Thoracic aorta (tissue), 2 donors: ENCODE measurements at regions not wholly inside any gene's neighbourhood (a gene's known extent, or its start where the extent isn't known, plus 50 kb on each side); places are given as distances from the start of the nearest gene placed in this dataset.

Experiments
- ATAC-seq: fragments of 150-250 bp; one replicate; pipeline ENCODE4 v1.8.0; 2017; ENCODE audit warnings: low read depth; ENCODE audit not compliant: insufficient number of reproducible peaks, low FRiP score
- DNase-seq: peaks from one replicate; pipeline ENCODE4 v3.0.0-alpha.2; 2020; ENCODE audit warnings: low spot score
- H3K27ac ChIP-seq, 2 donors: fragments of 200-600 bp; sonication (generic); 1 replicate in 1 of 2; 2 replicates in 1 of 2; pipeline ENCODE4 v1.5.1; 2016; ENCODE audit warnings: mild to moderate bottlenecking in 2 of 2, moderate library complexity in 2 of 2
- H3K27me3 ChIP-seq: fragments of 200-600 bp; sonication (generic); replicated peaks from 2 replicates; pipeline ENCODE4 v1.6.0; 2016; ENCODE audit warnings: mild to moderate bottlenecking; ENCODE audit not compliant: insufficient read depth
- H3K36me3 ChIP-seq: fragments of 200-600 bp; sonication (generic); one replicate; pipeline ENCODE4 v1.5.1; 2016
- H3K4me1 ChIP-seq, 2 donors: fragments of 200-600 bp; sonication (generic); 1 replicate in 1 of 2; 2 replicates in 1 of 2; pipeline versions ENCODE4 v1.5.1 to v1.6.0; 2016; ENCODE audit warnings: low read depth in 2 of 2, mild to moderate bottlenecking in 1 of 2; ENCODE audit not compliant: control insufficient read depth in 1 of 2
- H3K4me3 ChIP-seq: fragments of 200-600 bp; sonication (generic); 2 replicates; pipeline ENCODE4 v1.5.1; 2016; ENCODE audit warnings: mild to moderate bottlenecking
- H3K9me3 ChIP-seq: fragments of 200-600 bp; sonication (generic); 2 replicates; pipeline ENCODE4 v1.5.1; 2016
- CTCF ChIP-seq: fragments of 200-600 bp; sonication (generic); IDR thresholded peaks from one replicate; pipeline ENCODE4 v1.5.1; 2019; ENCODE audit warnings: antibody characterized with exemption

GRCh38 chr1:93751377-93752250 is 70.0 kb upstream of the BCAR3 start:
- Histone ChIP-seq H3K27me3 (no peaks in the 10 kb centered on the region), H3K4me3 (no peak overlapping the region), H3K4me1 (peaks cover 6 to 32% of the 10 kb centered on the region in 2 donors), H3K9me3 (no peaks in the 10 kb centered on the region), H3K36me3 (no peaks in the 10 kb centered on the region), H3K27ac (peak overlapping the region in 1 of 2 donors; percentile 13)
- no peak for TF ChIP-seq CTCF
- DNase-seq: no peak
- ATAC-seq: no peak

- DNase-seq (no peak), ATAC-seq (no peak)
- no peak overlapping the region for H3K4me3 ChIP-seq
- no peaks in the 10 kb centered on the region for H3K36me3 ChIP-seq
- TF ChIP-seq CTCF: no peak
- H3K4me1 ChIP-seq: peaks cover 6 to 32% of the 10 kb centered on the region in 2 donors
- no peaks in the 10 kb centered on the region for H3K27me3 ChIP-seq
- H3K27ac ChIP-seq: no peak overlapping the region
- no peaks in the 10 kb centered on the region for H3K9me3 ChIP-seq
Measured at GRCh38 chr1:93750955-93751354, 69.3 kb upstream of the BCAR3 start.

GRCh38 chr1:93749894-93750301 is 68.3 kb upstream of the BCAR3 start:
- Histone ChIP-seq H3K4me1 (peaks cover 6 to 32% of the 10 kb centered on the region in 2 donors), H3K9me3 (no peaks in the 10 kb centered on the region), H3K27me3 (no peaks in the 10 kb centered on the region), H3K4me3 (no peak overlapping the region), H3K36me3 (no peaks in the 10 kb centered on the region), H3K27ac (no peak overlapping the region)
- no peak for ATAC-seq
- no peak for TF ChIP-seq CTCF
- DNase-seq: no peak

- H3K27me3 ChIP-seq: no peaks in the 10 kb centered on the region
- TF ChIP-seq CTCF: no peak
Measured at GRCh38 chr1:93749487-93749886, 67.8 kb upstream of the BCAR3 start.

GRCh38 chr1:93746021-93746812 is 64.6 kb upstream of the BCAR3 start:
- DNase-seq (no peak), ATAC-seq (no peak)
- Histone ChIP-seq H3K36me3 (no peaks in the 10 kb centered on the region), H3K9me3 (no peaks in the 10 kb centered on the region), H3K4me3 (no peak overlapping the region), H3K4me1 (peaks cover 0 to 8% of the 10 kb centered on the region in 2 donors), H3K27me3 (no peaks in the 10 kb centered on the region), H3K27ac (no peak overlapping the region)
- TF ChIP-seq CTCF: no peak

More at GRCh38 chr1:93749487-93749886, 67.8 kb upstream of the BCAR3 start:
- Histone ChIP-seq H3K9me3 (no peaks in the 10 kb centered on the region), H3K4me3 (no peak overlapping the region), H3K36me3 (no peaks in the 10 kb centered on the region), H3K4me1 (peaks cover 6 to 30% of the 10 kb centered on the region in 2 donors), H3K27ac (no peak overlapping the region)
- no peak for DNase-seq
- no peak for ATAC-seq
